H1 (cell line): ENCODE measurements at regions not wholly inside any gene's neighbourhood (a gene's known extent, or its start where the extent isn't known, plus 50 kb on each side); places are given as distances from the start of the nearest gene placed in this dataset.

ENCODE experiments used
- RAD21 ChIP-seq, 2 experiments: IDR thresholded peaks in 1 of 2; conservative IDR thresholded peaks in 1 of 2; 2 replicates each; pipeline ENCODE4 v1.6.1; 2011; ENCODE audit warnings: low read depth in 2 of 2, low read length in 2 of 2, improper control_type of control experiment in 1 of 2, inconsistent platforms in 1 of 2, mild to moderate bottlenecking in 1 of 2, moderate library complexity in 1 of 2

DNA sequence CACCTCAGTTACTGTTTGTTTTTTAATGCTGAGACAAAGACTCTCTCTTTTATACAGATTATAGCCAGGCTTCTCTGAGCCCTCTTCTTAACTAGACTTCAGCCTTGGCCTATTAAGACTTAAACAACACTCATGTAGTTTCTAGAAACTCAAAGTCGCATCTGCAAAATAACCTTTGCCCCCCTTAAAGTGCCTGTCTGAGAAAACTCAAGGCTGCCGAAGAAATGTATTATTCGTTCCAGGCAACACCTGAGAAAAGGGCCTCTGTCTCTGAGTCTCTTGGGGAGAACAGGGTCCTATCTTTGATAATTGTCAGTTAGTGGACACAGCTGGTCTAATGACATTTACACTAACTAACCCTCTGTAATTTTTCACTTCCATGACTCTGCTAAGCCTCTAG lies 60.8 kb upstream of the HPGD start (continued):
- TF ChIP-seq RAD21 (IDR thresholded peaks at IDR 0.05 in 1 of 2, conservative IDR thresholded peaks at IDR 0.05 in 1 of 2; ENCODE audit: low read depth in 2 of 2, low read length in 2 of 2) = no peak
